ENCODE measurements at regions not wholly inside any gene's neighbourhood (a gene's known extent, or its start where the extent isn't known, plus 50 kb on each side); places are given as distances from the start of the nearest gene placed in this dataset.

- H3K9me3 ChIP-seq (ENCODE audit: low read length) = no peaks in the 10 kb centered on the region
- no peaks in the 10 kb centered on the region for H4K20me1 ChIP-seq (ENCODE audit: insufficient read depth)
- TF ChIP-seq POLR2AphosphoS5 (IDR thresholded peaks at IDR 0.05) = no peak
- no peaks in the 10 kb centered on the region for H3K79me2 ChIP-seq (replicated peaks; ENCODE audit: insufficient read depth, low read length)
- H3K4me3 ChIP-seq (ENCODE audit: low read length) = no peak overlapping the region
- no peaks in the 10 kb centered on the region for H3K27me3 ChIP-seq (ENCODE audit: insufficient read depth, low read depth, low read length)
- H3K9me2 ChIP-seq (ENCODE audit: insufficient read depth, low read length) = no peaks in the 10 kb centered on the region
- H2AFZ ChIP-seq (ENCODE audit: low read depth, low read length) = no peak overlapping the region
- no peaks in the 10 kb centered on the region for H3K36me3 ChIP-seq (ENCODE audit: insufficient read depth, low read length)
- no peak overlapping the region for H3K9ac ChIP-seq (ENCODE audit: low read length)
- no peak overlapping the region for H3K27ac ChIP-seq (ENCODE audit: low read length)
- H3K4me2 ChIP-seq (ENCODE audit: low read length) = no peak overlapping the region
- H3F3A ChIP-seq (ENCODE audit: insufficient read depth, low read length, poor library complexity, severe bottlenecking) = no peaks in the 10 kb centered on the region
These were observed 106.8 kb upstream of the NECTIN1 start for GRCh38 chr11:119835753-119836152.

- no peaks in the 10 kb centered on the region for H3K9me3 ChIP-seq (ENCODE audit: low read length)
- H3K27me3 ChIP-seq (ENCODE audit: insufficient read depth, low read depth, low read length) = no peaks in the 10 kb centered on the region
- H3K4me2 ChIP-seq (ENCODE audit: low read length) = no peak overlapping the region
- H2AFZ ChIP-seq (ENCODE audit: low read depth, low read length) = no peak overlapping the region
- no peaks in the 10 kb centered on the region for H3F3A ChIP-seq (ENCODE audit: insufficient read depth, low read length, poor library complexity, severe bottlenecking)
- no peak overlapping the region for H3K9ac ChIP-seq (ENCODE audit: low read length)
- H4K20me1 ChIP-seq (ENCODE audit: insufficient read depth) = no peaks in the 10 kb centered on the region
- no peak overlapping the region for H3K27ac ChIP-seq (ENCODE audit: low read length)
- TF ChIP-seq MXI1 (conservative IDR thresholded peaks at IDR 0.05; ENCODE audit: poor library complexity, severe bottlenecking) (no peak), RAD21 (conservative IDR thresholded peaks at IDR 0.05) (no peak), SMC3 (conservative IDR thresholded peaks at IDR 0.05; ENCODE audit: poor library complexity) (no peak), EZH2 (IDR thresholded peaks at IDR 0.05; ENCODE audit: borderline replicate concordance, insufficient read depth, low read length, poor library complexity, severe bottlenecking) (no peak), TAF1 (IDR thresholded peaks at IDR 0.05; ENCODE audit: low read depth) (no peak), REST (IDR thresholded peaks at IDR 0.05; ENCODE audit: borderline replicate concordance) (no peak), EP300 (conservative IDR thresholded peaks at IDR 0.05; ENCODE audit: poor library complexity, severe bottlenecking) (no peak), CTCF (IDR thresholded peaks at IDR 0.05; ENCODE audit: poor library complexity, severe bottlenecking) (no peak), POLR2AphosphoS5 (IDR thresholded peaks at IDR 0.05) (no peak)
- no peak overlapping the region for H3K4me3 ChIP-seq (ENCODE audit: low read length)
- H3K9me2 ChIP-seq (ENCODE audit: insufficient read depth, low read length) = no peaks in the 10 kb centered on the region
- H3K79me2 ChIP-seq (replicated peaks; ENCODE audit: insufficient read depth, low read length) = no peaks in the 10 kb centered on the region
- no peaks in the 10 kb centered on the region for H3K36me3 ChIP-seq (ENCODE audit: insufficient read depth, low read length)
These were observed 103.4 kb upstream of the NECTIN1 start for GRCh38 chr11:119832202-119832935.
